Thyroid gland (tissue), 4 donors: ENCODE measurements at regions not wholly inside any gene's neighbourhood (a gene's known extent, or its start where the extent isn't known, plus 50 kb on each side); places are given as distances from the start of the nearest gene placed in this dataset.

Experiments used
- CTCF ChIP-seq, 6 experiments: fragments of 200-600 bp in 3 of 6; fragments of 450-650 bp in 3 of 6; sonication (generic) in 3 of 6; IDR thresholded peaks; one replicate each; pipeline ENCODE4 v1.5.1; 2016 to 2019; ENCODE audit warnings: antibody characterized with exemption in 6 of 6, mild to moderate bottlenecking in 2 of 6, inconsistent platforms in 1 of 6, moderate library complexity in 1 of 6
- POLR2A ChIP-seq, 2 donors: fragments of 450-650 bp; IDR thresholded peaks; one replicate each; pipeline ENCODE4 v1.6.1; 2017; ENCODE audit warnings: antibody characterized with exemption in 2 of 2, mild to moderate bottlenecking in 2 of 2, moderate library complexity in 1 of 2

GRCh38 chr9:38160613-38161215, 91.7 kb upstream of the SHB start:
- no peak for TF ChIP-seq POLR2A (IDR thresholded peaks at IDR 0.05)
- peak; percentile 56 to 87 (median 66) for TF ChIP-seq CTCF (IDR thresholded peaks at IDR 0.05)
